Peyer's patch (tissue), 4 donors: ENCODE measurements at regions not wholly inside any gene's neighbourhood (a gene's known extent, or its start where the extent isn't known, plus 50 kb on each side); places are given as distances from the start of the nearest gene placed in this dataset.

Source experiments
- POLR2A ChIP-seq, 2 donors: fragments of 450-650 bp; IDR thresholded peaks; one replicate each; pipeline ENCODE4 v1.5.1; 2017; ENCODE audit warnings: antibody characterized with exemption in 2 of 2, mild to moderate bottlenecking in 2 of 2, moderate library complexity in 2 of 2
- TF ChIP-seq, protein P1 (sequence below), 6 experiments: fragments of 450-650 bp in 4 of 6; fragments of 200-600 bp in 2 of 6; sonication (generic) in 1 of 6; IDR thresholded peaks; one replicate each; pipeline ENCODE4 v1.5.1; 2017 to 2019; ENCODE audit warnings: antibody characterized with exemption in 6 of 6, mild to moderate bottlenecking in 3 of 6, moderate library complexity in 1 of 6

DNA sequence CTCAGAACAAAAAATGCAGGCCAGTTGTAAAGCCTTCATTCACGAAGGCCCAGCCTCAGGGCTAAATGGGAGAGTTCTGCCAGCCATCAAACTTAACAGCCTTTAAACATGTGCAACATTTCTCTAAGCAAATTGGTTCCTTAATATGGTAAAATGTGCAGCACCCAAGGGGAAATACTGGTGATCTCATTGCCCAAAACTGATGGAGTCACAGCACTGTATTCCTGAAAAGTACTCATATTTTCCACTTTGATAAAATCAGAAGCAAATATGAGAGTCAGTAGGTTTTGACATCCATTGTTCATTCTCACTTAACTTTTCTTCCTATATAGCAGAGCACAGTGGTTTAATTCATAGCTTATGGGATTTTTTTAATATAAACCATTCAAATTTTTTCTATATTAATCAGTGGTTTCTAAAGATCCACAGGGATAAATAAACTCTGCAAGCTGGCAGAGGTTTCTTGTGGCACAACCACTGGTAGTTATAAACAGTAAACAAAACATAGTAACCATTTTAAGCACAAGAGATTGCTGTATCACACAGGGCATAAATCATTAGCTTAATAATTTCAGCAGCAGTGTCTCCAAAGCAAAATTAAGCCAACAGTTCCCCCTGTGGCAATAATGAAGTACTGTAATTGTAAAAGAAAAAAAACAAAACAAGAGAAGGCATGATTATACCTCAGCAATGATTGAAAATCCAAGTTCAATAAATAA is 106.9 kb upstream of the LYPLAL1 start:
- TF ChIP-seq, protein P1, sequence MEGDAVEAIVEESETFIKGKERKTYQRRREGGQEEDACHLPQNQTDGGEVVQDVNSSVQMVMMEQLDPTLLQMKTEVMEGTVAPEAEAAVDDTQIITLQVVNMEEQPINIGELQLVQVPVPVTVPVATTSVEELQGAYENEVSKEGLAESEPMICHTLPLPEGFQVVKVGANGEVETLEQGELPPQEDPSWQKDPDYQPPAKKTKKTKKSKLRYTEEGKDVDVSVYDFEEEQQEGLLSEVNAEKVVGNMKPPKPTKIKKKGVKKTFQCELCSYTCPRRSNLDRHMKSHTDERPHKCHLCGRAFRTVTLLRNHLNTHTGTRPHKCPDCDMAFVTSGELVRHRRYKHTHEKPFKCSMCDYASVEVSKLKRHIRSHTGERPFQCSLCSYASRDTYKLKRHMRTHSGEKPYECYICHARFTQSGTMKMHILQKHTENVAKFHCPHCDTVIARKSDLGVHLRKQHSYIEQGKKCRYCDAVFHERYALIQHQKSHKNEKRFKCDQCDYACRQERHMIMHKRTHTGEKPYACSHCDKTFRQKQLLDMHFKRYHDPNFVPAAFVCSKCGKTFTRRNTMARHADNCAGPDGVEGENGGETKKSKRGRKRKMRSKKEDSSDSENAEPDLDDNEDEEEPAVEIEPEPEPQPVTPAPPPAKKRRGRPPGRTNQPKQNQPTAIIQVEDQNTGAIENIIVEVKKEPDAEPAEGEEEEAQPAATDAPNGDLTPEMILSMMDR (IDR thresholded peaks at IDR 0.05): peak in 4 of 6 experiments; percentile 10 to 24 (median 20)
- no peak for TF ChIP-seq POLR2A (IDR thresholded peaks at IDR 0.05)
